Astrocyte of the cerebellum (primary cell): ENCODE measurements at regions not wholly inside any gene's neighbourhood (a gene's known extent, or its start where the extent isn't known, plus 50 kb on each side); places are given as distances from the start of the nearest gene placed in this dataset.

ENCODE experiments used
- DNase-seq: peaks from one replicate; pipeline ENCODE4 v3.0.0-alpha.2; 2011; ENCODE audit warnings: low read depth
- H3K4me3 ChIP-seq: 2 replicates; pipeline ENCODE4 v1.5.1; 2011; ENCODE audit warnings: mild to moderate bottlenecking, low read depth, low read length, moderate library complexity
- CTCF ChIP-seq: IDR thresholded peaks from 2 replicates; pipeline ENCODE4 v1.5.1; 2012; ENCODE audit warnings: low read length, low read depth, moderate library complexity, mild to moderate bottlenecking; ENCODE audit errors: missing control alignments
- in situ Hi-C: cut with HindIII; loops from 2 replicates; pipeline ENCODE4 v1.10.0; 2017; ENCODE audit warnings: low sequenced_read_pairs

- DNase-seq: no peak
- no peak overlapping the region for H3K4me3 ChIP-seq
- no peak for TF ChIP-seq CTCF
- in situ Hi-C loops: no loop called here
These were observed 80.2 kb upstream of the RTL1 start for GRCh38 chr14:100983710-100984109.

- no peak overlapping the region for H3K4me3 ChIP-seq
- no peak for TF ChIP-seq CTCF
- in situ Hi-C loops: no loop called here
- DNase-seq: no peak
These were observed 84.5 kb upstream of the RTL1 start for GRCh38 chr14:100988011-100988410.

GRCh38 chr14:100988411-100988900 lies 84.9 kb upstream of the RTL1 start:
- no peak for DNase-seq
- in situ Hi-C loops: no loop called here
- TF ChIP-seq CTCF: no peak

GRCh38 chr14:100988956-100989355 lies 85.4 kb upstream of the RTL1 start:
- TF ChIP-seq CTCF: no peak
- DNase-seq: no peak
- in situ Hi-C loops: no loop called here
- H3K4me3 ChIP-seq: no peak overlapping the region

More at GRCh38 chr14:100988411-100988900, 84.9 kb upstream of the RTL1 start:
- no peak overlapping the region for H3K4me3 ChIP-seq

- in situ Hi-C loops: no loop called here
- DNase-seq: no peak
- no peak for TF ChIP-seq CTCF
- H3K4me3 ChIP-seq: no peak overlapping the region
These were observed 86.4 kb upstream of the RTL1 start for GRCh38 chr14:100989924-100990323.

GRCh38 chr14:100994082-100994481 lies 90.6 kb upstream of the RTL1 start:
- no peak overlapping the region for H3K4me3 ChIP-seq
- in situ Hi-C loops: no loop called here
- TF ChIP-seq CTCF: no peak
- no peak for DNase-seq

- no peak for DNase-seq
- no peak for TF ChIP-seq CTCF
- in situ Hi-C loops: no loop called here
- no peak overlapping the region for H3K4me3 ChIP-seq
These were observed 91.3 kb upstream of the RTL1 start for GRCh38 chr14:100994756-100995330.
